ENCODE measurements at regions not wholly inside any gene's neighbourhood (a gene's known extent, or its start where the extent isn't known, plus 50 kb on each side); places are given as distances from the start of the nearest gene placed in this dataset.

DNA sequence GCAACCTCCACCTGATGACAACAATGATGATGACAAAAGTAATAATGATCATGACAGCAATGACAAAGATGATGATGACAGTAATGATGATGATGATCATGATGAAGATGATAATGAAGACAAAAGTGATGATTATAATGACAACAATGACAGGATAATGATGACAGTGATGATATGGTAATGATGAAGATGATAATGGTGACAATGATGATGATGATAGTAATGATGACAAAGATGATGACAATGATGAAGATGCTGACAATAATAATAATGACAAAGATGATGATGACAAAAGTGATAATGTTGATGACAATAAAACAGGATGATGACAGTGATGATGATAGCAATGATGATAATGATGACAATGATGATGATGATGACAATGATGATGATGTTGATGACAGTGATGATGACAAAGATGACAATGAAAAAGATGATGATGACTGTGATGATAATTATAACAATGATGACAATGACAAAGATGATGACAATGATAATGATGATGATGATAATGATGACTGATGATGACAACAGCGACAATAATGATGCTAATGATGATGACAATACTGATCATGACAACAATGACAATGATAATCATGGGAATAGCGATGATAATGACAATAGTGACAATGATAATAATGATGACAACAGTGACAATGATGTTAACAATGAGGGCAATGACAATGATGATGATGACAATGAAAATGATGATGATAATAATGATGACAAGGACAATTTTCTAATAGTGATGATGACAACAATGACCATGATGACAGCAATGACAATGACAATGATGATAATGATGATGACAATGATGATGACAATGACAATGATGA is 1106.5 kb upstream of the AUTS2 start:
- H3K27ac ChIP-seq, result no peak overlapping the region
- TF ChIP-seq CTCF (conservative IDR thresholded peaks at IDR 0.05), result no peak

- TF ChIP-seq CTCF (conservative IDR thresholded peaks at IDR 0.05), result no peak
- no peak overlapping the region for H3K27ac ChIP-seq
These were observed 1106.0 kb upstream of the AUTS2 start for GRCh38 chr7:68492359-68492690.

DNA sequence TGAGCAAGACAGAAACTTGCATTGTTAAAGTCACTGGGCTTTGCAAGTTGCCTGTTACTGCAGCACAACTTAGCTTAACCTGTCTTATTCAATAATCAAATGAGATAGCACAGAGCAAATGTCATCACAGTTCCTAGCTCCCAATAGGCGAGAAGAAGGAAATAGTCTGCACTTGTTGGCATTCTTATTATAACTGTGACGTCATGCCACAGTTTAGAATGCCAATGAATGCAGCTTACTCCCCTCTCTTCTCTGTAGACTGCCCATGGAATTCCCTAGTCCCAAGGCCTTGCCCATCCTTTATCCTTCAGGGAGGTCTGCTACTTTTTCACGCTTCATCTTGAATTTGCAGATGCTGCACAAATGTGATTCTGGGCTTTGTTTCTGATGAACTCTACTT is 1094.9 kb upstream of the AUTS2 start:
- no peak for TF ChIP-seq CTCF (conservative IDR thresholded peaks at IDR 0.05)
- H3K27ac ChIP-seq, result no peak overlapping the region

- no peak for TF ChIP-seq CTCF (conservative IDR thresholded peaks at IDR 0.05)
- H3K27ac ChIP-seq, result no peak overlapping the region
These were observed 1093.6 kb upstream of the AUTS2 start for GRCh38 chr7:68504716-68505115.

DNA sequence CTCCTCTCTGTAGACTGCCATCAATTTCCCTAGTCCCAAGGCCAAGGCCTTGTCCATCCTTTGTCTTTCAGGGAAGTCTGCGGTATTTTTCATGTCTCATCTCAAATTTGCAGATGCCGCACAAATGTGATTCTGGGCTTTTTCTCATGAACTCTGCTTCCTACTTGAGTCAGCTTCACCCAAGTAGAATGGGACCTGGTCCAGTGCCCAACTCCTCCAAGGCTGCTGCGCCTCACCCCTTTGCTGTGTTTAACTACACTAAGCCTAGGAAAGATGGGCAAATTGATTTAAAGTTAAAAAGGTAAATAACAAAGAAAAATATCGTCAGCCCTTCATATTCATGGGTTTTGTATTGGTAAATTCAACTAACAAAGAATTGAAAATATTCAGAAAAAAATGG is 1092.6 kb upstream of the AUTS2 start:
- H3K27ac ChIP-seq, result no peak overlapping the region
- TF ChIP-seq CTCF (conservative IDR thresholded peaks at IDR 0.05), result no peak

DNA sequence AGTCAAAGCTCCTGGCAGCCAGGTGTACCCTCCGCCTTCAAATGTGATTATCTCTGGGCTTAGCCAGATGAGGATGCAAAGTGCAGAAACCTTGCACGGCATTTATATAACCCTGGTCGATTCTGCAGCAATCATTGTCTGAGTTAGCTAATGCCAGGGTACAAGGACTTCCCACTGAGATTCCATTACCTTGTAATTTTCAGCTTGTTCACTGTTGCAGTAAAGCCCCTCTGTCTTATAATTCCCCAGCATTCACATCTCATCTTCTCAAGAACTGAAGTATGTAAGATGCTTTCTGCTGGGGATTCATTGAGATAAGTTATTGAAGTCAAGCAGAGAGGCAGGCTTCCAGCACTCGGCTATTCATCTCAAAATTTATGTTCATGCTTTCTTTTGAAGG is 1090.6 kb upstream of the AUTS2 start:
- TF ChIP-seq CTCF (conservative IDR thresholded peaks at IDR 0.05), result no peak
- H3K27ac ChIP-seq, result no peak overlapping the region

- H3K27ac ChIP-seq, result no peak overlapping the region
- no peak for TF ChIP-seq CTCF (conservative IDR thresholded peaks at IDR 0.05)
These were observed 1089.2 kb upstream of the AUTS2 start for GRCh38 chr7:68509054-68509453.

Measured in VCaP (cell line).